B cell (primary cell): ENCODE measurements at regions not wholly inside any gene's neighbourhood (a gene's known extent, or its start where the extent isn't known, plus 50 kb on each side); places are given as distances from the start of the nearest gene placed in this dataset.

ENCODE experiments used
- ATAC-seq: fragments of 200-7000 bp; cut with Tn5 transposase; one replicate; pipeline ENCODE4 v1.10.0; 2021; ENCODE audit warnings: low read depth, mild to moderate bottlenecking, moderate number of reproducible peaks, moderate library complexity
- CTCF ChIA-PET: fragments of 350-600 bp; sonication (Branson Sonifier 250); formaldehyde crosslinking; loops from one replicate; lab custom pipeline; 2021; ENCODE audit warnings: antibody characterized with exemption, inconsistent platforms; lab: Charles Lee
- POLR2A ChIA-PET: fragments of 350-600 bp; sonication (Branson Sonifier 250); formaldehyde crosslinking; loops from one replicate; lab custom pipeline; 2021; ENCODE audit warnings: antibody characterized with exemption; lab: Charles Lee
- DNase-seq: peaks from one replicate; pipeline ENCODE4 v3.0.0; 2013
- H2AFZ ChIP-seq: 2 replicates; pipeline ENCODE4 v1.6.1; 2012; ENCODE audit warnings: mild to moderate bottlenecking, low read depth, low read length; ENCODE audit not compliant: insufficient read depth, poor library complexity, severe bottlenecking
- H3K27ac ChIP-seq, 2 donors: 1 replicate in 1 of 2; 2 replicates in 1 of 2; pipeline ENCODE4 v1.5.1; 2012 to 2013; ENCODE audit warnings: low read length in 2 of 2, mild to moderate bottlenecking in 2 of 2, moderate library complexity in 1 of 2
- H3K27me3 ChIP-seq, 4 experiments: fragments of 200-600 bp in 1 of 4; sonication (generic) in 1 of 4; replicated peaks in 1 of 4; 1 replicate in 2 of 4; 2 replicates in 2 of 4; pipeline versions ENCODE4 v1.6.1 to v1.7.0; 2013 to 2016; ENCODE audit warnings: low read length in 3 of 4, mild to moderate bottlenecking in 2 of 4, mixed read lengths in 1 of 4, moderate library complexity in 1 of 4; ENCODE audit not compliant: insufficient read depth in 4 of 4, control insufficient read depth in 3 of 4; ENCODE audit errors: control extremely low read depth in 1 of 4
- H3K36me3 ChIP-seq, 2 experiments: replicated peaks in 1 of 2; 1 replicate in 1 of 2; 2 replicates in 1 of 2; pipeline versions ENCODE4 v1.6.1 to v1.7.1; 2013; ENCODE audit warnings: low read length in 1 of 2; ENCODE audit not compliant: insufficient read depth in 2 of 2, control insufficient read depth in 1 of 2; ENCODE audit errors: control extremely low read depth in 1 of 2, extremely low read depth in 1 of 2
- H3K4me1 ChIP-seq, 2 donors: fragments of 200-600 bp in 1 of 2; sonication (generic) in 1 of 2; 1 replicate in 1 of 2; 2 replicates in 1 of 2; pipeline versions ENCODE4 v1.5.1 to v1.6.1; 2013 to 2017; ENCODE audit warnings: low read length in 2 of 2; ENCODE audit not compliant: control insufficient read depth in 2 of 2, insufficient read depth in 2 of 2
- H3K4me2 ChIP-seq: replicated peaks from 2 replicates; pipeline ENCODE3; 2012; ENCODE audit warnings: mild to moderate bottlenecking, low read depth, low read length; ENCODE audit not compliant: poor library complexity, severe bottlenecking
- H3K4me3 ChIP-seq, 5 experiments: fragments of 200-600 bp in 1 of 5; sonication (generic) in 1 of 5; 1 replicate in 3 of 5; 2 replicates in 2 of 5; pipeline versions ENCODE4 v1.5.1 to v1.7.0; 2011 to 2016; ENCODE audit warnings: low read length in 4 of 5, mild to moderate bottlenecking in 4 of 5, low read depth in 2 of 5, control low read depth in 1 of 5, moderate library complexity in 1 of 5; ENCODE audit not compliant: insufficient read depth in 1 of 5; ENCODE audit errors: control extremely low read depth in 1 of 5, extremely low read depth in 1 of 5
- H3K79me2 ChIP-seq: fragments of 200-600 bp; sonication (generic); one replicate; pipeline ENCODE4 v1.6.0; 2016; ENCODE audit warnings: low read length; ENCODE audit not compliant: control insufficient read depth, insufficient read depth
- H3K9ac ChIP-seq: fragments of 200-600 bp; sonication (generic); 2 replicates; pipeline ENCODE4 v1.6.1; 2017; ENCODE audit warnings: mild to moderate bottlenecking, low read length, moderate library complexity
- H3K9me3 ChIP-seq, 3 donors: one replicate each; pipeline versions ENCODE4 v1.6.1 to v1.7.1; 2013; ENCODE audit warnings: low read length in 2 of 3; ENCODE audit not compliant: control insufficient read depth in 2 of 3, insufficient read depth in 1 of 3; ENCODE audit errors: control extremely low read depth in 1 of 3
- H4K20me1 ChIP-seq: 2 replicates; pipeline ENCODE4 v1.6.0; 2012; ENCODE audit warnings: mild to moderate bottlenecking, low read length; ENCODE audit not compliant: insufficient read depth, control insufficient read depth, poor library complexity, severe bottlenecking
- H3K27ac Mint-ChIP-seq: one replicate; pipeline ENCODE4 v1.8.0; 2021; ENCODE audit warnings: mixed read lengths
- H3K27me3 Mint-ChIP-seq: one replicate; pipeline ENCODE4 v1.8.0; 2021; ENCODE audit warnings: mixed read lengths
- H3K4me1 Mint-ChIP-seq: one replicate; pipeline ENCODE4 v1.8.0; 2021; ENCODE audit warnings: mixed read lengths
- H3K4me3 Mint-ChIP-seq: one replicate; pipeline ENCODE4 v1.8.0; 2021; ENCODE audit warnings: mixed read lengths
- H3K9me3 Mint-ChIP-seq: one replicate; pipeline ENCODE4 v1.8.0; 2022; ENCODE audit warnings: mixed read lengths; ENCODE audit not compliant: insufficient read depth
- EZH2 ChIP-seq: IDR thresholded peaks from 2 replicates; pipeline ENCODE4 v1.6.1; 2012; ENCODE audit warnings: borderline replicate concordance, low read depth, mild to moderate bottlenecking, moderate library complexity, low read length; ENCODE audit not compliant: insufficient read depth, poor library complexity, severe bottlenecking
- WGBS: methylation state at CpG from one replicate; pipeline ENCODE4 v1.1.5; 2013; ENCODE audit warnings: missing lambda C conversion rate; ENCODE audit not compliant: insufficient coverage; 5-methylcytosine and 5-hydroxymethylcytosine counted together
- intact Hi-C: fragments of 100-400 bp; cut with micrococcal nuclease; formaldehyde crosslinking; loops from one replicate; pipeline ENCODE4 v1.10.0; 2022
- TF ChIP-seq, protein P1 (sequence below): fragments of 200-600 bp; IDR thresholded peaks from one replicate; pipeline ENCODE4 v1.8.0; 2022; ENCODE audit warnings: antibody characterized with exemption, mild to moderate bottlenecking

DNA sequence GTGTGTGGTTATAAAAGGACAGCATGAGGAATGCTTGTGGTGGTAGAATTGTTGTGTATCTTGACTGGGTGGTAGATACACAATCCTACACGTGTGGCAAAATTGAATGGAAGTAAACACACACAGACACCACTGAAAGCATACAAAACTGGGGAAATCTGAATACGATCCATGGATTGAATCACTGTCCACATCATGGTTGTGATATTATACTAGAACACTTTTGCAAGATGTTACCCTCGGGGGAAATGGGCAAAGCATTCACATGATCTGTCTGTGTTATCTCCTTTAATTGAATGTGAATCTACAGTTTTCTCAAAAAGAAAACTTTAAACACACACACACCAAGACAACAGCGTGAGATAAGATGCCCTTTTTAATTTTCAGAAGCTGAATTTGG, 165.2 kb upstream of the CELF2 start:
- Histone ChIP-seq H3K9me3 (no peaks in the 10 kb centered on the region), H3K36me3 (no peaks in the 10 kb centered on the region), H2AFZ (no peak overlapping the region), H3K4me1 (no peaks in the 10 kb centered on the region), H3K9ac (no peak overlapping the region), H3K4me2 (no peak overlapping the region), H3K27me3 (peaks cover 0 to 4% (median 0%) of the 10 kb centered on the region in 4 experiments), H4K20me1 (no peaks in the 10 kb centered on the region), H3K4me3 (no peak overlapping the region), H3K79me2 (no peaks in the 10 kb centered on the region), H3K27ac (no peak overlapping the region)
- ATAC-seq (no peak), DNase-seq (no peak)
- H3K27me3 Mint-ChIP-seq, result peaks cover 22% of the 10 kb centered on the region
- H3K9me3 Mint-ChIP-seq, result no peaks in the 10 kb centered on the region
- no peak overlapping the region for H3K4me3 Mint-ChIP-seq
- H3K27ac Mint-ChIP-seq, result no peak overlapping the region
- TF ChIP-seq, protein P1, sequence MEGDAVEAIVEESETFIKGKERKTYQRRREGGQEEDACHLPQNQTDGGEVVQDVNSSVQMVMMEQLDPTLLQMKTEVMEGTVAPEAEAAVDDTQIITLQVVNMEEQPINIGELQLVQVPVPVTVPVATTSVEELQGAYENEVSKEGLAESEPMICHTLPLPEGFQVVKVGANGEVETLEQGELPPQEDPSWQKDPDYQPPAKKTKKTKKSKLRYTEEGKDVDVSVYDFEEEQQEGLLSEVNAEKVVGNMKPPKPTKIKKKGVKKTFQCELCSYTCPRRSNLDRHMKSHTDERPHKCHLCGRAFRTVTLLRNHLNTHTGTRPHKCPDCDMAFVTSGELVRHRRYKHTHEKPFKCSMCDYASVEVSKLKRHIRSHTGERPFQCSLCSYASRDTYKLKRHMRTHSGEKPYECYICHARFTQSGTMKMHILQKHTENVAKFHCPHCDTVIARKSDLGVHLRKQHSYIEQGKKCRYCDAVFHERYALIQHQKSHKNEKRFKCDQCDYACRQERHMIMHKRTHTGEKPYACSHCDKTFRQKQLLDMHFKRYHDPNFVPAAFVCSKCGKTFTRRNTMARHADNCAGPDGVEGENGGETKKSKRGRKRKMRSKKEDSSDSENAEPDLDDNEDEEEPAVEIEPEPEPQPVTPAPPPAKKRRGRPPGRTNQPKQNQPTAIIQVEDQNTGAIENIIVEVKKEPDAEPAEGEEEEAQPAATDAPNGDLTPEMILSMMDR, result no peak
- no peak for TF ChIP-seq EZH2
- intact Hi-C loops, result no loop called here
- ChIA-PET CTCF (no interaction called here), POLR2A (no interaction called here)
- H3K4me1 Mint-ChIP-seq, result peaks cover 4% of the 10 kb centered on the region
- no CpG with 5 or more reads among the region's 4 CpGs for WGBS

DNA sequence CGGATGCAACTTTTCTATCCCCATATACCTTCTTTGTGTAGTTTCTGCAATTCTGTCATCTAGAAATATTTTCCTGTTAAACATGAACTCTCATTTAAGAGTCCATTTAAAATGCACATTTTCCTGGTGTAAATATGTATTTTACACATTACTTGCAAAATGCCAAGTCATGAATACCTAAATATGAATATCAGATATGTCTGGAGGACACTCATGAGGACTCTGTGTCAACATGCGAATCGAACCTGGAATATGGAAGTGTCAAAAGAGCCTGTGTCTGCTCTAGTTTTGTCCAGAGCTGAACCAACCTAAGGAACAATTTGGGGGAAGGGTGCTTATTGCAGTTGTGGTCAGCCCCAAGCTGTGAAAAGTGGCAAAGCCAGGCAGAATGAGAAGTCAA, 163.7 kb upstream of the CELF2 start:
- no peak overlapping the region for H3K9ac ChIP-seq
- peaks cover 22% of the 10 kb centered on the region for H3K27me3 Mint-ChIP-seq
- H4K20me1 ChIP-seq, result no peaks in the 10 kb centered on the region
- 92% methylated on average over 2 of the region's 3 CpGs for WGBS
- H3K27ac Mint-ChIP-seq, result no peak overlapping the region
- intact Hi-C loops, result no loop called here
- ChIA-PET CTCF (no interaction called here), POLR2A (no interaction called here)
- H3K4me2 ChIP-seq, result no peak overlapping the region
- peaks cover 0 to 4% (median 0%) of the 10 kb centered on the region in 4 experiments for H3K27me3 ChIP-seq
- no peak overlapping the region for H3K4me3 Mint-ChIP-seq
- no peaks in the 10 kb centered on the region for H3K9me3 Mint-ChIP-seq
- no peaks in the 10 kb centered on the region for H3K79me2 ChIP-seq
- peaks cover 4% of the 10 kb centered on the region for H3K4me1 Mint-ChIP-seq
- ATAC-seq (no peak), DNase-seq (no peak)
- H3K27ac ChIP-seq, result no peak overlapping the region
- no peaks in the 10 kb centered on the region for H3K9me3 ChIP-seq
- no peak for TF ChIP-seq EZH2
- TF ChIP-seq, protein P1, result no peak
- H2AFZ ChIP-seq, result no peak overlapping the region
- H3K36me3 ChIP-seq, result no peaks in the 10 kb centered on the region
- H3K4me3 ChIP-seq, result no peak overlapping the region
- no peaks in the 10 kb centered on the region for H3K4me1 ChIP-seq
